ENCODE measurements at regions not wholly inside any gene's neighbourhood (a gene's known extent, or its start where the extent isn't known, plus 50 kb on each side); places are given as distances from the start of the nearest gene placed in this dataset.
A peak's percentile ranks its signal among the peaks of the same experiment; 100 is the strongest.

GRCh38 chr13:55437162-55437561 is 1703.6 kb upstream of the PRR20A start:
- Mint-ChIP-seq H3K27ac (ENCODE audit: unreplicated experiment) (peak overlapping the region; percentile 69), H3K9me3 (peaks cover 5% of the 10 kb centered on the region), H3K4me3 (no peak overlapping the region)

GRCh38 chr13:55439450-55439849 is 1701.3 kb upstream of the PRR20A start:
- Mint-ChIP-seq H3K4me3 (no peak overlapping the region), H3K27me3 (ENCODE audit: low read depth) (no peaks in the 10 kb centered on the region), H3K27ac (ENCODE audit: unreplicated experiment) (no peak overlapping the region), H3K4me1 (peaks cover 11% of the 10 kb centered on the region), H3K9me3 (peaks cover 3% of the 10 kb centered on the region), H3K36me3 (ENCODE audit: low read depth) (no peaks in the 10 kb centered on the region)
- DNase-seq (ENCODE audit: low read depth, low spot score): no peak
- no peak for TF ChIP-seq CTCF (conservative IDR thresholded peaks at IDR 0.05)

More at GRCh38 chr13:55437162-55437561, 1703.6 kb upstream of the PRR20A start:
- no peaks in the 10 kb centered on the region for H3K27me3 Mint-ChIP-seq (ENCODE audit: low read depth)
- H3K4me1 Mint-ChIP-seq: peaks cover 11% of the 10 kb centered on the region
- no peak for TF ChIP-seq CTCF (conservative IDR thresholded peaks at IDR 0.05)
- no peak for DNase-seq (ENCODE audit: low read depth, low spot score)
- no peaks in the 10 kb centered on the region for H3K36me3 Mint-ChIP-seq (ENCODE audit: low read depth)

- Mint-ChIP-seq H3K27ac (ENCODE audit: unreplicated experiment) (no peak overlapping the region), H3K36me3 (ENCODE audit: low read depth) (no peaks in the 10 kb centered on the region), H3K4me1 (peaks cover 11% of the 10 kb centered on the region), H3K27me3 (ENCODE audit: low read depth) (no peaks in the 10 kb centered on the region), H3K4me3 (no peak overlapping the region), H3K9me3 (peaks cover 3% of the 10 kb centered on the region)
- DNase-seq (ENCODE audit: low read depth, low spot score): no peak
- no peak for TF ChIP-seq CTCF (conservative IDR thresholded peaks at IDR 0.05)
Measured at GRCh38 chr13:55440465-55441085, 1700.1 kb upstream of the PRR20A start.

GRCh38 chr13:55464222-55464621 is 1676.5 kb upstream of the PRR20A start:
- TF ChIP-seq CTCF (conservative IDR thresholded peaks at IDR 0.05): no peak
- Mint-ChIP-seq H3K27me3 (ENCODE audit: low read depth) (no peaks in the 10 kb centered on the region), H3K9me3 (no peaks in the 10 kb centered on the region), H3K4me1 (no peaks in the 10 kb centered on the region), H3K36me3 (ENCODE audit: low read depth) (no peaks in the 10 kb centered on the region), H3K4me3 (no peak overlapping the region), H3K27ac (ENCODE audit: unreplicated experiment) (no peak overlapping the region)
- DNase-seq (ENCODE audit: low read depth, low spot score): no peak

GRCh38 chr13:55467476-55467875 is 1673.2 kb upstream of the PRR20A start:
- no peak for TF ChIP-seq CTCF (conservative IDR thresholded peaks at IDR 0.05)
- no peaks in the 10 kb centered on the region for H3K36me3 Mint-ChIP-seq (ENCODE audit: low read depth)
- DNase-seq (ENCODE audit: low read depth, low spot score): no peak
- no peaks in the 10 kb centered on the region for H3K27me3 Mint-ChIP-seq (ENCODE audit: low read depth)
- H3K9me3 Mint-ChIP-seq: no peaks in the 10 kb centered on the region
- H3K27ac Mint-ChIP-seq (ENCODE audit: unreplicated experiment): no peak overlapping the region
- no peak overlapping the region for H3K4me3 Mint-ChIP-seq
- no peaks in the 10 kb centered on the region for H3K4me1 Mint-ChIP-seq

All from neural crest cell (in vitro differentiated cells).